OCI-LY1 (cell line): ENCODE measurements at regions not wholly inside any gene's neighbourhood (a gene's known extent, or its start where the extent isn't known, plus 50 kb on each side); places are given as distances from the start of the nearest gene placed in this dataset.

Experiments
- EZH2 ChIP-seq: fragments of 200-600 bp; sonication (generic), shearing (Covaris generic); IDR thresholded peaks from 2 replicates; pipeline ENCODE4 v1.8.0; 2017; ENCODE audit warnings: borderline replicate concordance, mixed run types, mild to moderate bottlenecking, antibody characterized with exemption, low read length, moderate library complexity, mixed read lengths
- TF ChIP-seq, protein P1 (sequence below): fragments of 200-600 bp; sonication (generic), shearing (Covaris generic); IDR thresholded peaks from 2 replicates; pipeline ENCODE4 v1.5.1; 2017; ENCODE audit warnings: mild to moderate bottlenecking, antibody characterized with exemption, low read length, moderate library complexity, mixed read lengths

GRCh38 chr7:118306771-118307170, 82.3 kb downstream of the ANKRD7 start:
- TF ChIP-seq, protein P1, sequence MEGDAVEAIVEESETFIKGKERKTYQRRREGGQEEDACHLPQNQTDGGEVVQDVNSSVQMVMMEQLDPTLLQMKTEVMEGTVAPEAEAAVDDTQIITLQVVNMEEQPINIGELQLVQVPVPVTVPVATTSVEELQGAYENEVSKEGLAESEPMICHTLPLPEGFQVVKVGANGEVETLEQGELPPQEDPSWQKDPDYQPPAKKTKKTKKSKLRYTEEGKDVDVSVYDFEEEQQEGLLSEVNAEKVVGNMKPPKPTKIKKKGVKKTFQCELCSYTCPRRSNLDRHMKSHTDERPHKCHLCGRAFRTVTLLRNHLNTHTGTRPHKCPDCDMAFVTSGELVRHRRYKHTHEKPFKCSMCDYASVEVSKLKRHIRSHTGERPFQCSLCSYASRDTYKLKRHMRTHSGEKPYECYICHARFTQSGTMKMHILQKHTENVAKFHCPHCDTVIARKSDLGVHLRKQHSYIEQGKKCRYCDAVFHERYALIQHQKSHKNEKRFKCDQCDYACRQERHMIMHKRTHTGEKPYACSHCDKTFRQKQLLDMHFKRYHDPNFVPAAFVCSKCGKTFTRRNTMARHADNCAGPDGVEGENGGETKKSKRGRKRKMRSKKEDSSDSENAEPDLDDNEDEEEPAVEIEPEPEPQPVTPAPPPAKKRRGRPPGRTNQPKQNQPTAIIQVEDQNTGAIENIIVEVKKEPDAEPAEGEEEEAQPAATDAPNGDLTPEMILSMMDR: no peak
- no peak for TF ChIP-seq EZH2
